Natural killer cell treated with Interleukin-12 subunit alpha and Interleukin-12 subunit beta and Interleukin-15 and Interleukin-18, amount 100 ng/mL, for 72 hours (primary cell): ENCODE measurements at regions not wholly inside any gene's neighbourhood (a gene's known extent, or its start where the extent isn't known, plus 50 kb on each side); places are given as distances from the start of the nearest gene placed in this dataset.
"Not testable (repeated sequence)": the region's sequence is repeated elsewhere in the genome, so short reads cannot be mapped to it uniquely, and the experiment has no call there.

Experiments
- ATAC-seq, 2 donors: fragments of 150-1000 bp; cut with Tn5 transposase in 1 of 2; sonication (Bioruptor Pico), chemical (Tn5 transposase) in 1 of 2; 2 replicates each; pipeline ENCODE4 v1.10.0; 2021
- DNase-seq: peaks from one replicate; pipeline ENCODE4 v3.0.0; 2022; ENCODE audit warnings: low spot score
- H3K27ac Mint-ChIP-seq, 2 donors: 1 replicate in 1 of 2; 2 replicates in 1 of 2; pipeline ENCODE4 v1.8.0; 2022; ENCODE audit warnings: mixed read lengths in 2 of 2, mild to moderate bottlenecking in 1 of 2, moderate library complexity in 1 of 2
- H3K27me3 Mint-ChIP-seq, 2 donors: 1 replicate in 1 of 2; 2 replicates in 1 of 2; pipeline ENCODE4 v1.8.0; 2022; ENCODE audit warnings: mixed read lengths in 2 of 2
- H3K36me3 Mint-ChIP-seq: one replicate; pipeline ENCODE4 v1.8.0; 2022; ENCODE audit warnings: mixed read lengths
- H3K4me1 Mint-ChIP-seq, 2 donors: 1 replicate in 1 of 2; 2 replicates in 1 of 2; pipeline ENCODE4 v1.8.0; 2022; ENCODE audit warnings: low read depth in 2 of 2, mixed read lengths in 2 of 2, mild to moderate bottlenecking in 1 of 2
- H3K4me3 Mint-ChIP-seq: one replicate; pipeline ENCODE4 v1.8.0; 2022; ENCODE audit warnings: mixed read lengths
- H3K9me3 Mint-ChIP-seq: 2 replicates; pipeline ENCODE4 v1.8.0; 2022; ENCODE audit warnings: mixed read lengths

DNA sequence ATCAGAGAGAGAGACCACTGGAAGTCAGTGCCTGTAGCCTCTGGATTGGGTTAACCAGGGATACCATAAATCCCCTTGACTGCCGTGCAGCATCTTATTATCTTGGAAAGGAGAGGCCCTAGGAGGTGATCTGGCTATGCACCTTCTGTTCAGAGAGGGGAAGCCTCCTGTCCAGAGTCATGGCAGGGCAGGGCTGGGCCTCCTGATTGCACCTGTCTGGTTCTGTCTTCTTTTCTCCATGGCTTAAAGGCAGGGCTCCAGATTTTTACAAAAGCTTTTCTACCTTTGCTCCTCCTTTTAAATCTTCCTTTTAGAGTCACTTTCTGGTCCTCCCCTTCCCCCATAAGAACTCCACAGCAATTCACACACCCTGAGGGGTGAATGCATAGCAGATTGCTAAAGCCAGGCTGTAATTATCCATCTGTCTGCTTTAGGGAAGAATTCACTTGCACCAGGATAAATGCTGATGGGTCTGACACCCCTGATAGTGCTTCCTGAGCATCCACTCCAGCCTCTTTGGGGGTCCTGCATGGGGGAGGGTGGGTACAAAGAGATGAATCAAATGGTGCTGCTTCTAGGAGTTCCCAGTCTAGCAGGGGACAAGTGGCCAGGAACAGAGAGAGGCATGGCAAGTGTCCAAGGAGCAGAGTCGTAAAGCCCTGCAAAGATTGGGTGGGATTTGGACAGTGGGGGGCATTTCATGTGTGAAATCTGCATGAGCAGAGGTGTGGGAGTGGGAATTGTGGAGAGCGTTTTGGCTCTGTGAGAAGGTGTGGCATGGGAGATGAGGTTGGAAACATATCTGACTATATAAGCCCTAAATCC, 141.3 kb upstream of the ALDH1B1 start:
- Mint-ChIP-seq H3K9me3 (no peaks in the 10 kb centered on the region), H3K27me3 (peaks cover 0 to 5% of the 10 kb centered on the region in 2 donors), H3K36me3 (no peaks in the 10 kb centered on the region), H3K27ac (no peak overlapping the region), H3K4me1 (no peaks in the 10 kb centered on the region), H3K4me3 (no peak overlapping the region)
- ATAC-seq (no peak), DNase-seq (no peak)

- no peak for DNase-seq
- H3K4me1 Mint-ChIP-seq, result no peaks in the 10 kb centered on the region
- no peak overlapping the region for H3K27ac Mint-ChIP-seq
- H3K4me3 Mint-ChIP-seq, result no peak overlapping the region
- H3K9me3 Mint-ChIP-seq, result no peaks in the 10 kb centered on the region
- H3K36me3 Mint-ChIP-seq, result no peaks in the 10 kb centered on the region
- ATAC-seq, result no peak
- peaks cover 0 to 5% of the 10 kb centered on the region in 2 donors for H3K27me3 Mint-ChIP-seq
Observed at GRCh38 chr9:38250279-38251035, 142.0 kb upstream of the ALDH1B1 start.

- H3K9me3 Mint-ChIP-seq, result no peaks in the 10 kb centered on the region
- H3K27ac Mint-ChIP-seq, result no peak overlapping the region
- H3K27me3 Mint-ChIP-seq, result peaks cover 0 to 5% of the 10 kb centered on the region in 2 donors
- no peaks in the 10 kb centered on the region for H3K4me1 Mint-ChIP-seq
- H3K4me3 Mint-ChIP-seq, result no peak overlapping the region
- DNase-seq (no peak), ATAC-seq (no peak)
- H3K36me3 Mint-ChIP-seq, result no peaks in the 10 kb centered on the region
Observed at GRCh38 chr9:38249587-38250210, 142.8 kb upstream of the ALDH1B1 start.

DNA sequence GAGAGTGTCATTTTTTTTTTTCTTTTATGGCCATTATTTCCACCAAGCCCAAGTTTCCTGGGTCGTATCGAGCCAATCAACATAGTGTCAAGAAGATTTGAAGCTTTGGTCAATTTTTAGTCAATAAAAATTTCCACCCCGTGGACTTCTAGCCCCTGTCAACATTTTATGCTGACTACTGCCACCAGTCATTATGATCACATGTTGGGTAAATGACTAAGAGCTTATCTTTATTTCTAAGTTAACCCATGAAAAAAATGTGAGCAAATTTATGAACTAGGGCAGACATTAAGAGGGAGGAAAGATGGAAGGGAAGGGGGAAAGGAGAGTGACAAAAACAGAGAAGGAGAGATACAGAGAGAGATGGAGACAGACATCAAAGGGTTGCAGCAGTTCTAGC, 143.5 kb upstream of the ALDH1B1 start:
- ATAC-seq, result no peak
- Mint-ChIP-seq H3K4me3 (no peak overlapping the region), H3K4me1 (no peaks in the 10 kb centered on the region), H3K36me3 (no peaks in the 10 kb centered on the region), H3K9me3 (no peaks in the 10 kb centered on the region), H3K27ac (no peak overlapping the region), H3K27me3 (peaks cover 0 to 5% of the 10 kb centered on the region in 2 donors)
- no peak for DNase-seq

DNA sequence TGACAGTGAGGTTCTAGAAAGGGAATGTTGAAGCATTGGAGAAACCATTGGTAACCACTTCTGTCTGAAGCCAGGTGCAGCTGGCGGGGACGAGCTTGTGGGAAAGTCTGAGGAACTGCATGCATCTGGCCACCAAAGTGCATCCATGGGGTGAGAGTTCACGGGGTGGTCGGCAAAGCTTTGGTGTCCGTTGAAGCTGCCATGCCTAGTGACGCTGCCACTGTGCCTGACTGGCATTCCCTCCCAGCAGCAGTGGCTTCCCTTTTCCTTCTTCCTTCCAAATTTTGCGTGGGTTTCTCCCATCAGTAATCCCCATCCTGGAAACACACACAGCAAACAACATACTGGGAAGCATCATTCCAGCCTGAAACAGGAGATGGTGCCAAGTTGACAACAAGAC, 145.7 kb upstream of the ALDH1B1 start:
- Mint-ChIP-seq H3K4me1 (no peaks in the 10 kb centered on the region), H3K27ac (no peak overlapping the region), H3K9me3 (no peaks in the 10 kb centered on the region), H3K4me3 (no peak overlapping the region), H3K36me3 (no peaks in the 10 kb centered on the region), H3K27me3 (peaks cover 0 to 5% of the 10 kb centered on the region in 2 donors)
- DNase-seq (no peak), ATAC-seq (no peak)

GRCh38 chr9:38244971-38245370, 147.5 kb upstream of the ALDH1B1 start:
- Mint-ChIP-seq H3K36me3 (no peaks in the 10 kb centered on the region), H3K4me3 (no peak overlapping the region), H3K27me3 (peaks cover 0 to 2% of the 10 kb centered on the region in 2 donors), H3K27ac (no peak overlapping the region), H3K4me1 (no peaks in the 10 kb centered on the region), H3K9me3 (no peaks in the 10 kb centered on the region)
- ATAC-seq, result no peak
- DNase-seq, result no peak

GRCh38 chr9:38243993-38244392, 148.5 kb upstream of the ALDH1B1 start:
- Mint-ChIP-seq H3K9me3 (no peaks in the 10 kb centered on the region), H3K36me3 (no peaks in the 10 kb centered on the region)

DNA sequence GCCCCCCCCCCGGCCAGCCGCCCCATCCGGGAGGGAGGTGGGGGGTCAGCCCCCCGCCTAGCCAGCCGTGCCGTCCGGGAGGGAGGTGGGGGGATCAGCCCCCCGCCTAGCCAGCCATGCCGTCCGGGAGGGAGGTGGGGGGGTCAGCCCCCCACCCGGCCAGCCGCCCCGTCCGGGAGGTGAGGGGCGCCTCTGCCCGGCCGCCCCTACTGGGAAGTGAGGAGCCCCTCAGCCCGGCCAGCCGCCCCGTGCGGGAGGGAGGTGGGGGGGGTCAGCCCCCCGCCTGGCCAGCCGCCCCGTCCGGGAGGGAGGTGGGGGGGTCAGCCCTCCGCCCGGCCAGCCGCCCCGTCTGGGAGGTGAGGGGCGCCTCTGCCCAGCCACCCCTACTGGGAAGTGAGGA, 150.4 kb upstream of the ALDH1B1 start:
- not testable (repeated sequence) for H3K9me3 Mint-ChIP-seq, H3K27ac Mint-ChIP-seq, H3K27me3 Mint-ChIP-seq, DNase-seq, H3K4me3 Mint-ChIP-seq, H3K4me1 Mint-ChIP-seq, ATAC-seq, H3K36me3 Mint-ChIP-seq

More at GRCh38 chr9:38243993-38244392, 148.5 kb upstream of the ALDH1B1 start:
- ATAC-seq (no peak), DNase-seq (no peak)
- no peak overlapping the region for H3K4me3 Mint-ChIP-seq
- peaks cover 0 to 2% of the 10 kb centered on the region in 2 donors for H3K27me3 Mint-ChIP-seq
- no peak overlapping the region for H3K27ac Mint-ChIP-seq
- H3K4me1 Mint-ChIP-seq, result no peaks in the 10 kb centered on the region

- no peak overlapping the region for H3K27ac Mint-ChIP-seq
- no peaks in the 10 kb centered on the region for H3K36me3 Mint-ChIP-seq
- H3K9me3 Mint-ChIP-seq, result no peaks in the 10 kb centered on the region
- H3K4me1 Mint-ChIP-seq, result no peaks in the 10 kb centered on the region
- no peaks in the 10 kb centered on the region for H3K27me3 Mint-ChIP-seq
- no peak overlapping the region for H3K4me3 Mint-ChIP-seq
- no peak for DNase-seq
- ATAC-seq, result no peak
Observed at GRCh38 chr9:38240051-38240450, 152.5 kb upstream of the ALDH1B1 start.

DNA sequence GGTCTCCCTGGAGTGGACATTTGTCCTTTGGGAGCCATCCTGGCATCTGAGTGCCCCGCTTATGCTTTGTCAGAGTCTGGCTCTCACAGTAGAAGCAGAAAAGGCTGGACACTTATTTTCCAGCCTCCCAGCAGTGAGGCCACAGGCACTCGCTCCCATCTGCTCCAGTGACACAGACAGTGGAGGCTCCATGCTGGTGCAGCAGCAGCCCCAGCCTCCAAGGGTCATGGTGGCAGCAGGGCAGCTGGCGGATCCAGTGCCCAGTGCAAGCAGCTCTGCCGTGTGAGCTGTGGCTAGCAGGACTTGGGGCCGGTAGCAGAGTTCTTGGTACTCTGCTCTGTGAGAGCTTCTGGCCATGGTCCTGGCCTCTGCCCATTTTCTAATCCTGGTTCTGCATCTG, 157.3 kb upstream of the ALDH1B1 start:
- DNase-seq (no peak), ATAC-seq (no peak)
- Mint-ChIP-seq H3K27me3 (no peaks in the 10 kb centered on the region), H3K36me3 (no peaks in the 10 kb centered on the region), H3K4me1 (peaks cover 0 to 3% of the 10 kb centered on the region in 2 donors), H3K4me3 (no peak overlapping the region), H3K9me3 (no peaks in the 10 kb centered on the region), H3K27ac (no peak overlapping the region)

DNA sequence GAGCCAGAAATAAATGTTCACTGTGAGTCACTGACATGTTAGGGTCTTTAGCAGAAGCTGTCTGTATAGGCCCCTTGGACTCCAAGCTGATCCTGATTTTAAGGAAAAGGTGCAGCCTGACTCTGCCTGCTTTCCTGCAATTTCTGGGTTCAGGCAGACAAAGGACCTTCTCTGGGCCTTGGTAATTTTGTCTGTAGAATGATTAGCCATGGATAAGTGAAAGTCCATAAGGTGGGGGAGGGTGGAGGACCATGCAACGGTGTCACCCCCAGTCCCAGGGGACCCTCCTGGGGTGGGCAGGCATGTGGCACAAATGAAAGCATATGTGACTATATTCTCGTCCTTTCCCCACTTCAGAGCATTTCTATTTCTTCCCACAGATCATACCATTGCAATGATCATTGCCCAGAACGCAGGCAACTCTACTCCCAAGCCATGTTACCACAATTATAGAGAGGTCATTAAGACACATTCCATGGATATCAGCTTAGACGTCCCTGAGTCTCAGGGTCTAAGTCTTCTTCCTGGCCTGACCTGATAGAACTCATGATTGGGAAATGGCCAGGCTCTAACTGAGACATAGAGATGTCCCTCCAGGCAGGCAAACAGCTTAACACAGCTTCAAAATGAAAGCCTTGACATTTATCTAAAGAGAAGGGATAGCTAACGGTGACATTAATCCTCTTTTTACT, 157.9 kb upstream of the ALDH1B1 start:
- H3K4me3 Mint-ChIP-seq, result no peak overlapping the region
- DNase-seq (no peak), ATAC-seq (no peak)
- H3K36me3 Mint-ChIP-seq, result no peaks in the 10 kb centered on the region
- H3K9me3 Mint-ChIP-seq, result no peaks in the 10 kb centered on the region
- no peak overlapping the region for H3K27ac Mint-ChIP-seq
- peaks cover 0 to 3% of the 10 kb centered on the region in 2 donors for H3K4me1 Mint-ChIP-seq
- no peaks in the 10 kb centered on the region for H3K27me3 Mint-ChIP-seq

DNA sequence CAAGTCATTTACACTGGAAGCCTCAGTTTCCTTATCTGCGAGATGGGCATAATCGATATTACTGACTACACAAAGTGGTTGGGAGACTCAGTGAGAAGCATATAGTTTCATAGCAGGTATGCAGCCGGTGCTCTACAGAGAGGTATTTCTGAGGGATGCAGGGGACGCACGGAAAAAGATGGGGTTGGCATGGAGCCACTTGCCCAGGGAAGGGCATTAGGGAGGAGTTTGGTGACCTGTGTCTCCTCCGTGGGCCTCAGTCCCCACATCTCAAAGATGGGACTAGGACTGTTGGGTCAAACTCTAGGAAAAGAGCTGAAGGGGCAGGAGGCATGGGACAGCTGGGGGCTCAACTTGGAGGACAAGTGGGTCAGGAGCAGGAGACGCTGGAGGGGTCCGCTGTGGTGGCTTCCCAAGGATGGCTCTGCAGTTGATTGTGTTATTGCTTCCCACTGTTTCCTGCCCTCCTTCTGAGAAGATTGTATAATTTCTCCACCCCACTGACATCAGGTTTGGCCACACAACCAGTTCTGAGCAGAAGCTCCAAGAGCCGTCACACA, 158.6 kb upstream of the ALDH1B1 start:
- Mint-ChIP-seq H3K27ac (no peak overlapping the region), H3K9me3 (no peaks in the 10 kb centered on the region), H3K4me1 (peaks cover 0 to 3% of the 10 kb centered on the region in 2 donors), H3K4me3 (no peak overlapping the region), H3K36me3 (no peaks in the 10 kb centered on the region), H3K27me3 (no peaks in the 10 kb centered on the region)
- no peak for DNase-seq
- ATAC-seq, result no peak

GRCh38 chr9:38233343-38233742, 159.2 kb upstream of the ALDH1B1 start:
- Mint-ChIP-seq H3K4me1 (peaks cover 0 to 3% of the 10 kb centered on the region in 2 donors), H3K27me3 (no peaks in the 10 kb centered on the region), H3K36me3 (no peaks in the 10 kb centered on the region), H3K4me3 (no peak overlapping the region), H3K27ac (no peak overlapping the region), H3K9me3 (no peaks in the 10 kb centered on the region)
- ATAC-seq, result no peak
- DNase-seq, result no peak
